HEK293 (cell line): ENCODE measurements at regions not wholly inside any gene's neighbourhood (a gene's known extent, or its start where the extent isn't known, plus 50 kb on each side); places are given as distances from the start of the nearest gene placed in this dataset.

Experiments
- CTCF ChIA-PET: fragments of 350-600 bp; formaldehyde crosslinking; extraction: SDS; loops from one replicate; lab custom pipeline; 2021; ENCODE audit warnings: antibody characterized with exemption; lab: Yijun Ruan, JAX
- POLR2A ChIA-PET: fragments of 300-600 bp; formaldehyde crosslinking; extraction: SDS; loops from one replicate; lab custom pipeline; 2020; ENCODE audit warnings: antibody characterized with exemption, inconsistent platforms; lab: Yijun Ruan, JAX
- H3K27ac ChIP-seq: fragments of 200-500 bp; sonication (Bioruptor generic); 2 replicates; pipeline ENCODE4 v1.5.1; 2014; ENCODE audit warnings: low read depth, low read length, control low read depth, inconsistent platforms; ENCODE audit errors: extremely low read depth
- H3K36me3 ChIP-seq, 2 experiments: fragments of 200-500 bp in 1 of 2; sonication (Bioruptor generic) in 1 of 2; 1 replicate in 1 of 2; 2 replicates in 1 of 2; pipeline ENCODE4 v1.5.1; 2014 to 2017; ENCODE audit warnings: inconsistent platforms in 2 of 2, low read length in 2 of 2; ENCODE audit not compliant: control insufficient read depth in 2 of 2, insufficient read depth in 1 of 2
- H3K4me1 ChIP-seq: fragments of 200-500 bp; sonication (Bioruptor generic); 2 replicates; pipeline ENCODE4 v1.5.1; 2014; ENCODE audit warnings: mild to moderate bottlenecking, low read length, inconsistent platforms; ENCODE audit not compliant: control insufficient read depth, insufficient read depth
- H3K4me3 ChIP-seq: 2 replicates; pipeline ENCODE4 v1.5.1; 2011; ENCODE audit warnings: low read depth, mild to moderate bottlenecking, control low read depth, low read length, moderate library complexity
- H3K9me3 ChIP-seq: fragments of 200-500 bp; sonication (Bioruptor generic); 2 replicates; pipeline ENCODE4 v1.5.1; 2014; ENCODE audit warnings: low read depth, low read length, inconsistent platforms; ENCODE audit not compliant: control insufficient read depth, insufficient read depth
- KLF1 ChIP-seq: fragments of 450-650 bp; formaldehyde crosslinking; IDR thresholded peaks from 2 replicates; pipeline ENCODE4 v1.5.1; 2016; ENCODE audit warnings: missing biosample characterization, missing genetic modification characterization
- REPIN1 ChIP-seq: fragments of 450-650 bp; formaldehyde crosslinking; IDR thresholded peaks from 2 replicates; pipeline ENCODE4 v1.5.1; 2017; ENCODE audit warnings: missing biosample characterization, missing genetic modification characterization, low read depth
- ZBTB17 ChIP-seq: fragments of 450-650 bp; formaldehyde crosslinking; IDR thresholded peaks from 2 replicates; pipeline ENCODE4 v1.5.1; 2016; ENCODE audit warnings: missing biosample characterization, missing genetic modification characterization
- ZEB2 ChIP-seq: fragments of 450-650 bp; formaldehyde crosslinking; IDR thresholded peaks from 2 replicates; pipeline ENCODE4 v1.5.1; 2016; ENCODE audit warnings: missing biosample characterization, missing genetic modification characterization
- ZFP37 ChIP-seq: fragments of 450-650 bp; formaldehyde crosslinking; IDR thresholded peaks from 2 replicates; pipeline ENCODE4 v1.5.1; 2016; ENCODE audit warnings: missing biosample characterization, missing genetic modification characterization
- ZNF223 ChIP-seq: fragments of 450-650 bp; formaldehyde crosslinking; IDR thresholded peaks from 2 replicates; pipeline ENCODE4 v1.5.1; 2016; ENCODE audit warnings: missing biosample characterization, missing genetic modification characterization
- ZNF248 ChIP-seq: fragments of 450-650 bp; formaldehyde crosslinking; IDR thresholded peaks from 2 replicates; pipeline ENCODE4 v1.5.1; 2017; ENCODE audit warnings: missing biosample characterization, missing genetic modification characterization
- ZNF433 ChIP-seq: fragments of 450-650 bp; formaldehyde crosslinking; IDR thresholded peaks from 2 replicates; pipeline ENCODE4 v1.5.1; 2016; ENCODE audit warnings: missing biosample characterization, missing genetic modification characterization, low read depth
- ZNF48 ChIP-seq: fragments of 450-650 bp; formaldehyde crosslinking; IDR thresholded peaks from 2 replicates; pipeline ENCODE4 v1.5.1; 2016; ENCODE audit warnings: missing biosample characterization, missing genetic modification characterization
- ZNF571 ChIP-seq: fragments of 450-650 bp; formaldehyde crosslinking; IDR thresholded peaks from 2 replicates; pipeline ENCODE4 v1.5.0; 2017; ENCODE audit warnings: missing biosample characterization, missing genetic modification characterization
- ZNF658 ChIP-seq: fragments of 450-650 bp; formaldehyde crosslinking; IDR thresholded peaks from 2 replicates; pipeline ENCODE4; 2016; ENCODE audit warnings: missing biosample characterization, missing genetic modification characterization
- ZNF701 ChIP-seq: fragments of 450-650 bp; formaldehyde crosslinking; IDR thresholded peaks from 2 replicates; pipeline ENCODE4 v1.5.1; 2016; ENCODE audit warnings: missing biosample characterization, missing genetic modification characterization
- ZSCAN30 ChIP-seq: fragments of 450-650 bp; IDR thresholded peaks from 2 replicates; pipeline ENCODE4 v1.5.1; 2018; ENCODE audit warnings: missing biosample characterization, mild to moderate bottlenecking, missing genetic modification characterization, moderate library complexity
- TF ChIP-seq, protein P1 (sequence below): fragments of 450-650 bp; formaldehyde crosslinking; IDR thresholded peaks from 2 replicates; pipeline ENCODE4 v1.5.1; 2016; ENCODE audit warnings: missing biosample characterization, missing genetic modification characterization
- TF ChIP-seq, protein P2 (sequence below): fragments of 450-650 bp; IDR thresholded peaks from 2 replicates; pipeline ENCODE4 v1.5.1; 2018; ENCODE audit warnings: missing biosample characterization, mild to moderate bottlenecking, missing genetic modification characterization
- TF ChIP-seq, protein P3 (sequence below): fragments of 450-650 bp; formaldehyde crosslinking; IDR thresholded peaks from 2 replicates; pipeline ENCODE4 v1.5.1; 2016; ENCODE audit warnings: missing biosample characterization, missing genetic modification characterization
- TF ChIP-seq, protein P4 (sequence below): fragments of 450-650 bp; formaldehyde crosslinking; IDR thresholded peaks from 2 replicates; pipeline ENCODE4 v1.5.1; 2017; ENCODE audit warnings: missing biosample characterization, missing genetic modification characterization

DNA sequence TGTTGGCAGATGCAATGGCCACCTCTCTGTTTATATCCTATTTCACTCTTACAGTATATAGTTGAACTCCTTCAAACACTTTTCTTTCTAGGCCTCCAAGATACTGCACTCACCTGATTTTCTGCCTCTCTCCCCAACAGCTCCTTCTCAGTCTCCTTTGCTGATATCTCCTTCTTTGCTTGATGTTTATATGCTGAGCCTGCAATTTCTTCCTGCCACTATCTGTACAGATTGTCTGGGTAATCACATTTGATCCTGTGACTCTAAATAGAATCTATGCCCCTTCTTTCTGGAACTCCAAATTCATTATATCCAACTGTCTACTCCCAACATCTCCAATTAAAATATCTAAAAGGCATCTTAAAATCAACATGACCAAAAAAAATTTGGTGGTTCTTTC, 165.5 kb upstream of the PFN2 start:
- Histone ChIP-seq H3K4me3 (no peak overlapping the region), H3K4me1 (no peaks in the 10 kb centered on the region), H3K9me3 (no peaks in the 10 kb centered on the region), H3K36me3 (no peaks in the 10 kb centered on the region), H3K27ac (no peak overlapping the region)
- POLR2A ChIA-PET = no interaction called here
- CTCF ChIA-PET = no interaction called here
- TF ChIP-seq, protein P1, sequence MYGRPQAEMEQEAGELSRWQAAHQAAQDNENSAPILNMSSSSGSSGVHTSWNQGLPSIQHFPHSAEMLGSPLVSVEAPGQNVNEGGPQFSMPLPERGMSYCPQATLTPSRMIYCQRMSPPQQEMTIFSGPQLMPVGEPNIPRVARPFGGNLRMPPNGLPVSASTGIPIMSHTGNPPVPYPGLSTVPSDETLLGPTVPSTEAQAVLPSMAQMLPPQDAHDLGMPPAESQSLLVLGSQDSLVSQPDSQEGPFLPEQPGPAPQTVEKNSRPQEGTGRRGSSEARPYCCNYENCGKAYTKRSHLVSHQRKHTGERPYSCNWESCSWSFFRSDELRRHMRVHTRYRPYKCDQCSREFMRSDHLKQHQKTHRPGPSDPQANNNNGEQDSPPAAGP (tag by site-specific recombination) = no peak
- TF ChIP-seq, protein P2, sequence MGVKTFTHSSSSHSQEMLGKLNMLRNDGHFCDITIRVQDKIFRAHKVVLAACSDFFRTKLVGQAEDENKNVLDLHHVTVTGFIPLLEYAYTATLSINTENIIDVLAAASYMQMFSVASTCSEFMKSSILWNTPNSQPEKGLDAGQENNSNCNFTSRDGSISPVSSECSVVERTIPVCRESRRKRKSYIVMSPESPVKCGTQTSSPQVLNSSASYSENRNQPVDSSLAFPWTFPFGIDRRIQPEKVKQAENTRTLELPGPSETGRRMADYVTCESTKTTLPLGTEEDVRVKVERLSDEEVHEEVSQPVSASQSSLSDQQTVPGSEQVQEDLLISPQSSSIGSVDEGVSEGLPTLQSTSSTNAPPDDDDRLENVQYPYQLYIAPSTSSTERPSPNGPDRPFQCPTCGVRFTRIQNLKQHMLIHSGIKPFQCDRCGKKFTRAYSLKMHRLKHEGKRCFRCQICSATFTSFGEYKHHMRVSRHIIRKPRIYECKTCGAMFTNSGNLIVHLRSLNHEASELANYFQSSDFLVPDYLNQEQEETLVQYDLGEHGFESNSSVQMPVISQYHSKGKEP = no peak
- TF ChIP-seq ZEB2 (no peak), ZNF248 (tag by site-specific recombination) (no peak)

DNA sequence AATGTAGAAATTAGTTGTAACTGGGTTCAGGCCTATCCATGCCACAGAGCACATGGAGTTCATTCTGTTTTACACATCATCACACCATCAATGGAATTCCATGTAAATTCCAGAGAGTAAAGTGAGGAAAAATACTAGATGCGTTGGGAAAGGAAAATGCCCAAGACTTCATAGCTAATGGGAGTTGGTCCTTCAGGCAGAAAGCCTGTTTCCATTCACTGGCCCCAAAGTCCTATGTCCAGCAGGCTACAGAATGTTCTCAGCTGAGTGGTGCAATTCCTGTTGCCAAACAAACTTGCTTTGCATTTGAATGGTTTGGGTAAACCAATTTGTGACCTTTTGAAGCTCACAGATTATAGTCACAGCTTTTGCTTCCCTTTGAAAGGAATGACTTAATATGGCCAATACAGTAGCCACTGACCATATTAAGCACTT, 164.6 kb upstream of the PFN2 start:
- CTCF ChIA-PET = no interaction called here
- Histone ChIP-seq H3K4me1 (no peaks in the 10 kb centered on the region), H3K36me3 (no peaks in the 10 kb centered on the region), H3K9me3 (no peaks in the 10 kb centered on the region), H3K4me3 (no peak overlapping the region), H3K27ac (no peak overlapping the region)
- TF ChIP-seq, protein P3, sequence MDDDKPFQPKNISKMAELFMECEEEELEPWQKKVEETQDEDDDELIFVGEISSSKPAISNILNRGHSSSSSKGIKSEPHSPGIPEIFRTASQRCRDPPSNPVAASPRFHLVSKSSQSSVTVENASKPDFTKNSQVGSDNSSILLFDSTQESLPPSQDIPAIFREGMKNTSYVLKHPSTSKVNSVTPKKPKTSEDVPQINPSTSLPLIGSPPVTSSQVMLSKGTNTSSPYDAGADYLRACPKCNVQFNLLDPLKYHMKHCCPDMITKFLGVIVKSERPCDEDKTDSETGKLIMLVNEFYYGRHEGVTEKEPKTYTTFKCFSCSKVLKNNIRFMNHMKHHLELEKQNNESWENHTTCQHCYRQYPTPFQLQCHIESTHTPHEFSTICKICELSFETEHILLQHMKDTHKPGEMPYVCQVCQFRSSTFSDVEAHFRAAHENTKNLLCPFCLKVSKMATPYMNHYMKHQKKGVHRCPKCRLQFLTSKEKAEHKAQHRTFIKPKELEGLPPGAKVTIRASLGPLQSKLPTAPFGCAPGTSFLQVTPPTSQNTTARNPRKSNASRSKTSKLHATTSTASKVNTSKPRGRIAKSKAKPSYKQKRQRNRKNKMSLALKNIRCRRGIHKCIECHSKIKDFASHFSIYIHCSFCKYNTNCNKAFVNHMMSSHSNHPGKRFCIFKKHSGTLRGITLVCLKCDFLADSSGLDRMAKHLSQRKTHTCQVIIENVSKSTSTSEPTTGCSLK = no peak
- no peak for TF ChIP-seq ZNF571 (tag by site-specific recombination)
- TF ChIP-seq ZBTB17 (tag by site-specific recombination) = no peak
- TF ChIP-seq REPIN1 (tag by site-specific recombination) = no peak
- TF ChIP-seq ZNF658 (tag by site-specific recombination) = no peak
- TF ChIP-seq KLF1 = no peak
- TF ChIP-seq, protein P4, sequence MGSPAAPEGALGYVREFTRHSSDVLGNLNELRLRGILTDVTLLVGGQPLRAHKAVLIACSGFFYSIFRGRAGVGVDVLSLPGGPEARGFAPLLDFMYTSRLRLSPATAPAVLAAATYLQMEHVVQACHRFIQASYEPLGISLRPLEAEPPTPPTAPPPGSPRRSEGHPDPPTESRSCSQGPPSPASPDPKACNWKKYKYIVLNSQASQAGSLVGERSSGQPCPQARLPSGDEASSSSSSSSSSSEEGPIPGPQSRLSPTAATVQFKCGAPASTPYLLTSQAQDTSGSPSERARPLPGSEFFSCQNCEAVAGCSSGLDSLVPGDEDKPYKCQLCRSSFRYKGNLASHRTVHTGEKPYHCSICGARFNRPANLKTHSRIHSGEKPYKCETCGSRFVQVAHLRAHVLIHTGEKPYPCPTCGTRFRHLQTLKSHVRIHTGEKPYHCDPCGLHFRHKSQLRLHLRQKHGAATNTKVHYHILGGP (tag by site-specific recombination) = no peak
- no peak for TF ChIP-seq ZNF48 (tag by site-specific recombination)
- no peak for TF ChIP-seq ZFP37 (tag by site-specific recombination)
- no peak for TF ChIP-seq ZNF223
- POLR2A ChIA-PET = no interaction called here

DNA sequence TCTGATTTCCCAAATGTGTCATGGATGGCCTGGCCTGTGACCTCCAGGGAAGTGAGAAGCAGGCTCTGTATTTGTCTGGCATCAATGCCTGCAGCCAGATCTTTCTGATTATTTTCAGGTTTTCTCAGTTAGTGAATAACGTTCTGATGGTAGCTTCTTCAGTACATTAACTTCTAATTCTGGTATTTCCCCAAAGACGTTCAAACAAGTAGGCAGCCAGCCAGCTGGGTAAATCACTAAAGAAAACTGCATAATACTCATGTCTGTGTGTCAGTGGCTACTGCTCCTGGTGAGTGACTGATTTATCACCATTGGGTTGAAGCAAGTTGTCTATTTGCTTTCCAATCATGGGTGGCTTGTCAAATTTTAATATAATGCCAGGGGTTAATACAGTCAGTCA, 162.6 kb upstream of the PFN2 start:
- POLR2A ChIA-PET = no interaction called here
- Histone ChIP-seq H3K36me3 (no peaks in the 10 kb centered on the region), H3K4me3 (no peak overlapping the region), H3K4me1 (no peaks in the 10 kb centered on the region), H3K27ac (no peak overlapping the region), H3K9me3 (no peaks in the 10 kb centered on the region)
- CTCF ChIA-PET = no interaction called here
- TF ChIP-seq ZNF701 (tag by site-specific recombination) = no peak
- TF ChIP-seq, protein P3 = no peak
- TF ChIP-seq ZNF433 (tag by site-specific recombination) = no peak
- TF ChIP-seq ZSCAN30 = no peak
